H1 (cell line): ENCODE measurements at regions not wholly inside any gene's neighbourhood (a gene's known extent, or its start where the extent isn't known, plus 50 kb on each side); places are given as distances from the start of the nearest gene placed in this dataset.

Experiments used
- CTCF ChIA-PET: fragments of 300-600 bp; sonication (Branson Sonifier 250); formaldehyde crosslinking; loops from one replicate; lab custom pipeline; 2021; ENCODE audit not compliant: partially characterized antibody; lab: Charles Lee
- POLR2A ChIA-PET: fragments of 300-600 bp; sonication (Branson Sonifier 250); formaldehyde crosslinking; loops from one replicate; lab custom pipeline; 2021; ENCODE audit warnings: inconsistent platforms; ENCODE audit not compliant: partially characterized antibody; lab: Charles Lee
- DNase-seq, 2 experiments: peaks; one replicate each; pipeline versions ENCODE4 v3.0.0 to v3.0.0-alpha.2; 2010 to 2022; ENCODE audit warnings: low spot score in 2 of 2, low read depth in 1 of 2, mixed read lengths in 1 of 2
- FAIRE-seq: peaks from 2 replicates; lab custom pipeline; 2011; peaks lifted over from hg19 to GRCh38; lab: Jason Lieb, UNC
- H2AFZ ChIP-seq: 2 replicates; pipeline ENCODE4 v1.8.1; 2012; ENCODE audit warnings: low read length, inconsistent platforms
- H2AK5ac ChIP-seq: 2 replicates; pipeline ENCODE4 v1.6.1; 2013; ENCODE audit warnings: low read depth, low read length
- H2BK120ac ChIP-seq: replicated peaks from 2 replicates; pipeline ENCODE3; 2013; ENCODE audit warnings: low read depth, low read length, inconsistent platforms
- H2BK12ac ChIP-seq: 2 replicates; pipeline ENCODE4 v1.6.1; 2013; ENCODE audit warnings: low read depth, low read length
- H2BK15ac ChIP-seq: 2 replicates; pipeline ENCODE4 v1.6.1; 2013; ENCODE audit warnings: low read length
- H2BK20ac ChIP-seq: 2 replicates; pipeline ENCODE4 v1.6.1; 2013; ENCODE audit warnings: low read length
- H2BK5ac ChIP-seq: 2 replicates; pipeline ENCODE4 v1.6.1; 2013; ENCODE audit warnings: low read depth, low read length
- H3K14ac ChIP-seq: 2 replicates; pipeline ENCODE4 v1.6.1; 2013; ENCODE audit warnings: inconsistent platforms; ENCODE audit not compliant: insufficient read length
- H3K18ac ChIP-seq: 2 replicates; pipeline ENCODE4 v1.6.1; 2013; ENCODE audit warnings: low read length; ENCODE audit errors: extremely low read depth
- H3K23ac ChIP-seq: 2 replicates; pipeline ENCODE4 v1.6.1; 2013; ENCODE audit warnings: inconsistent platforms; ENCODE audit not compliant: insufficient read length
- H3K23me2 ChIP-seq: 2 replicates; pipeline ENCODE4 v1.6.1; 2013; ENCODE audit warnings: low read depth, low read length
- H3K27ac ChIP-seq: 2 replicates; pipeline ENCODE4 v1.6.1; 2011; ENCODE audit warnings: low read depth, low read length, inconsistent platforms
- H3K27me3 ChIP-seq, 4 experiments: replicated peaks in 1 of 4; 1 replicate in 1 of 4; 2 replicates in 3 of 4; pipeline versions ENCODE4 v1.6.1 to v1.8.1; 2011 to 2013; ENCODE audit warnings: low read length in 3 of 4, mild to moderate bottlenecking in 3 of 4, inconsistent platforms in 2 of 4, mixed read lengths in 2 of 4, moderate library complexity in 1 of 4; ENCODE audit not compliant: control insufficient read depth in 3 of 4, insufficient read depth in 3 of 4; ENCODE audit errors: extremely low read depth in 1 of 4
- H3K36me3 ChIP-seq, 4 experiments: 2 replicates each; pipeline versions ENCODE4 v1.6.1 to v1.8.1; 2011 to 2013; ENCODE audit warnings: mild to moderate bottlenecking in 4 of 4, low read length in 3 of 4, moderate library complexity in 2 of 4, control low read depth in 1 of 4, inconsistent platforms in 1 of 4; ENCODE audit not compliant: insufficient read depth in 4 of 4, control insufficient read depth in 2 of 4
- H3K4ac ChIP-seq: replicated peaks from 2 replicates; pipeline ENCODE3; 2013; ENCODE audit warnings: low read length, low read depth, mixed read lengths, inconsistent platforms; ENCODE audit not compliant: insufficient read length
- H3K4me1 ChIP-seq, 4 experiments: replicated peaks in 1 of 4; 1 replicate in 1 of 4; 2 replicates in 3 of 4; pipeline versions ENCODE4 v1.6.1 to v1.8.1; 2011 to 2013; ENCODE audit warnings: low read length in 3 of 4, inconsistent platforms in 2 of 4, mixed read lengths in 1 of 4; ENCODE audit not compliant: insufficient read depth in 4 of 4, control insufficient read depth in 3 of 4
- H3K4me2 ChIP-seq, 2 experiments: 2 replicates each; pipeline versions ENCODE4 v1.6.1 to v1.8.1; 2011 to 2013; ENCODE audit warnings: low read depth in 2 of 2, low read length in 2 of 2, control low read depth in 1 of 2, inconsistent platforms in 1 of 2, mild to moderate bottlenecking in 1 of 2; ENCODE audit not compliant: insufficient read depth in 1 of 2
- H3K4me3 ChIP-seq, 4 experiments: fragments of 200-600, 300-600 bp in 1 of 4; sonication (generic), shearing (Covaris generic), sonication (Bioruptor Twin) in 1 of 4; 2 replicates each; pipeline versions ENCODE4 v1.5.1 to v1.8.1; 2011 to 2016; ENCODE audit warnings: low read length in 4 of 4, low read depth in 3 of 4, control low read depth in 2 of 4, inconsistent platforms in 2 of 4, mild to moderate bottlenecking in 2 of 4, mixed read lengths in 1 of 4, moderate library complexity in 1 of 4; ENCODE audit not compliant: insufficient read depth in 2 of 4; ENCODE audit errors: extremely low read depth in 1 of 4
- H3K56ac ChIP-seq: replicated peaks from 2 replicates; pipeline ENCODE3; 2013; ENCODE audit warnings: low read depth, mild to moderate bottlenecking, mixed read lengths, low read length, inconsistent platforms; ENCODE audit not compliant: insufficient read length
- H3K79me1 ChIP-seq: 2 replicates; pipeline ENCODE4 v1.6.1; 2013; ENCODE audit warnings: low read depth, low read length, control low read depth
- H3K79me2 ChIP-seq, 2 experiments: 2 replicates each; pipeline versions ENCODE4 v1.6.1 to v1.8.1; 2012 to 2013; ENCODE audit warnings: low read length in 2 of 2, mild to moderate bottlenecking in 2 of 2, inconsistent platforms in 1 of 2; ENCODE audit not compliant: insufficient read depth in 2 of 2, control insufficient read depth in 1 of 2
- H3K9ac ChIP-seq, 4 experiments: replicated peaks in 1 of 4; 1 replicate in 1 of 4; 2 replicates in 3 of 4; pipeline versions ENCODE4 v1.6.1 to v1.8.1; 2011 to 2013; ENCODE audit warnings: low read depth in 3 of 4, low read length in 3 of 4, control low read depth in 2 of 4, mild to moderate bottlenecking in 2 of 4, moderate library complexity in 2 of 4, inconsistent platforms in 1 of 4; ENCODE audit errors: extremely low read depth in 1 of 4
- H3K9me3 ChIP-seq, 2 experiments: 2 replicates each; pipeline versions ENCODE4 v1.6.1 to v1.8.1; 2012 to 2013; ENCODE audit warnings: mild to moderate bottlenecking in 2 of 2, moderate library complexity in 2 of 2, control low read depth in 1 of 2, inconsistent platforms in 1 of 2, low read depth in 1 of 2, low read length in 1 of 2, mixed read lengths in 1 of 2; ENCODE audit not compliant: insufficient read depth in 2 of 2
- H4K20me1 ChIP-seq, 2 experiments: replicated peaks in 1 of 2; 2 replicates each; pipeline versions ENCODE3 to v1.8.1; 2011 to 2013; ENCODE audit warnings: inconsistent platforms in 2 of 2, low read length in 2 of 2, mild to moderate bottlenecking in 1 of 2; ENCODE audit not compliant: insufficient read depth in 2 of 2, control insufficient read depth in 1 of 2
- H4K5ac ChIP-seq: 2 replicates; pipeline ENCODE4 v1.6.1; 2013; ENCODE audit warnings: low read length, low read depth, mixed read lengths, inconsistent platforms; ENCODE audit not compliant: insufficient read length
- H4K8ac ChIP-seq: 2 replicates; pipeline ENCODE4 v1.8.0; 2013; ENCODE audit warnings: mild to moderate bottlenecking, moderate library complexity, low read length, inconsistent platforms; ENCODE audit not compliant: insufficient read depth; ENCODE audit errors: extremely low read depth
- H4K91ac ChIP-seq: replicated peaks from 2 replicates; pipeline ENCODE3; 2013; ENCODE audit warnings: low read length, mixed read lengths, inconsistent platforms; ENCODE audit not compliant: insufficient read length
- TBP ChIP-seq: IDR thresholded peaks from 2 replicates; pipeline ENCODE4 v1.6.1; 2011; ENCODE audit warnings: low read depth, low read length, improper control_type of control experiment
- TCF12 ChIP-seq: IDR thresholded peaks from 2 replicates; pipeline ENCODE4 v1.6.1; 2011; ENCODE audit warnings: low read depth, mild to moderate bottlenecking, low read length
- WGBS, 2 experiments: shearing (Covaris generic) in 1 of 2; methylation state at CpG; one replicate each; pipeline versions ENCODE4 v1.1.6 to v1.1.7; 2013 to 2015; ENCODE audit warnings: low lambda C conversion rate in 2 of 2, mixed read lengths in 2 of 2, inconsistent platforms in 1 of 2, low coverage in 1 of 2, missing lambda C conversion rate in 1 of 2; ENCODE audit not compliant: insufficient replicate concordance in 2 of 2, insufficient coverage in 1 of 2, insufficient read length in 1 of 2; ENCODE audit errors: extremely low coverage in 1 of 2, missing lambda C conversion rate in 1 of 2; 5-methylcytosine and 5-hydroxymethylcytosine counted together

- no peak overlapping the region for H3K14ac ChIP-seq
- no peak overlapping the region for H3K4ac ChIP-seq
- H3K36me3 ChIP-seq: no peaks in the 10 kb centered on the region
These were observed 138.4 kb upstream of the STXBP5 start for GRCh38 chr6:147065786-147066185.

More at GRCh38 chr6:147065786-147066185, 138.4 kb upstream of the STXBP5 start:
- Histone ChIP-seq H4K5ac (no peak overlapping the region), H3K23ac (no peak overlapping the region), H3K56ac (no peak overlapping the region), H3K4me1 (no peaks in the 10 kb centered on the region), H3K4me3 (no peak overlapping the region), H2AFZ (no peak overlapping the region), H3K79me2 (no peaks in the 10 kb centered on the region), H3K23me2 (no peaks in the 10 kb centered on the region), H3K27ac (no peak overlapping the region), H3K9me3 (no peaks in the 10 kb centered on the region), H3K9ac (no peak overlapping the region), H3K79me1 (no peaks in the 10 kb centered on the region), H4K8ac (no peak overlapping the region), H2BK5ac (no peak overlapping the region), H3K27me3 (no peaks in the 10 kb centered on the region), H4K91ac (no peak overlapping the region), H2AK5ac (no peak overlapping the region), H2BK15ac (no peak overlapping the region), H4K20me1 (no peaks in the 10 kb centered on the region), H2BK20ac (no peak overlapping the region), H2BK120ac (no peak overlapping the region), H2BK12ac (no peak overlapping the region), H3K4me2 (no peak overlapping the region), H3K18ac (no peak overlapping the region)
- DNase-seq (no peak), FAIRE-seq (no peak)
- ChIA-PET CTCF (no interaction called here), POLR2A (no interaction called here)
- no peak for TF ChIP-seq TCF12
- no peak for TF ChIP-seq TBP
- 87% methylated on average over 5 of the region's 5 CpGs; no CpG with 5 or more reads in 1 of the 2 experiments for WGBS, 2 experiments
